GM19193 (cell line): ENCODE measurements at regions not wholly inside any gene's neighbourhood (a gene's known extent, or its start where the extent isn't known, plus 50 kb on each side); places are given as distances from the start of the nearest gene placed in this dataset.

Source experiments
- POLR2A ChIP-seq: IDR thresholded peaks from 4 replicates; pipeline ENCODE4 v1.6.1; 2011; ENCODE audit not compliant: insufficient read depth, insufficient read length; ENCODE audit errors: extremely low read depth

GRCh38 chr17:77516902-77517301, 376.1 kb downstream of the SEC14L1 start:
- TF ChIP-seq POLR2A: no peak

DNA sequence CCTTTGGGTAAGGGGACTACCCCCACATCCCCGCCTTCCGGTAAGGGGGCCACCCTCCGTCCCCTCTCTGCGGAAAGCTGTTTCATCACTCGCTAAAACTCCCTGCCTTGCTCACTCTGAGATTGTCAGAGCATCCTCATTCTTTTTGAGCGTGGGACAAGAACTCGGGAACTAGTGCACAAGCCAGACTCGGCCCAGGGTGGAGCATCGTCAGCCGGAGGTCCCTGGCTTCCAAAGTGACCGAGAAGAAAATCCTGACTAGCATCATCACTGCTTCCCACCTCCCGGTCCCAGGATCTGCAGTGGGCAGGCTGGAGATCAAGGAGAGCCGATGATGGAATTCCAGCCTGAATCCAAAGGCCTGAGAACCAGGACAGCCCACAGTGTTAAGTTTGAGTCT, 380.3 kb downstream of the SEC14L1 start:
- TF ChIP-seq POLR2A: no peak

DNA sequence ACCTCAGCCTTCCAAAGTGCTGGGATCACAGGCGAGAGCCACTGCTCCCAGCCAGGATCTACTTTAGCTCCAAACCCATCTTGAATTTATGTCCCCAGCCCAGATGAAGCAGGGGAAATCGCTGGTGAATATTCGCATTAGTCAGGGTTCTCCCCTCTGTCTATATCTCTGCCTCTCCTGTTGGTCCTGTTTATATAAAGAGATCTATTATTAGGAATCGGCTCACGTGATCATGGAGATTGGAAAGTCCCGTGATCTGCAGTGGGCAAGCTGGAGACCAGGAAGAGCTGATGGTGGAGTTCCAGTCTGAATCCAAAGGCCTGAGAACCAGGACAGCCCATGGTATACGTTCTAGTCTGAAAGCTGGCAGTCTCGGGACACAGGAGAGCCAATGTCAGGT, 382.8 kb downstream of the SEC14L1 start:
- TF ChIP-seq POLR2A: no peak

DNA sequence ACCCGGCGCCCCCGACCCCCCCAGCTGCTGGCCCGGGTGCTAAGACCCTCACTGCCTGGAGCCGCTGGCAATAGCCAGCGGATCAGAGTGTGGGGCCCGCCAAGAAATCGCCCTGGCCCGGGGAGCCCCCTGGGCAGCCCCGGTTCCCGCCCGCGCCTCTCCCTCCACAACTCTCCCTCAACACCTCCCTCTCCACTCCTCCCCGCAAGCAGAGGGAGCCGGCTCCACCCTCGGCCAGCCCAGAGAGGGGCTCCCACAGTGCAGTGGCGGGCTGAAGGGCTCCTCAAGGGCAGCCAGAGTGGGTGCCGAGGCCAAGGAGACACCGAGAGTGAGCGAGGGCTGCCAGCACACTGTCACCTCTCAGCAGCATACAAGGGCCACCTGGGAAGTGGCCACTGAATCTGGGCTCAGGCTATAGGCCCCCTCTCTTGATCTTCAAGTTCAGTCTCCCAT, 385.5 kb downstream of the SEC14L1 start:
- TF ChIP-seq POLR2A: no peak

DNA sequence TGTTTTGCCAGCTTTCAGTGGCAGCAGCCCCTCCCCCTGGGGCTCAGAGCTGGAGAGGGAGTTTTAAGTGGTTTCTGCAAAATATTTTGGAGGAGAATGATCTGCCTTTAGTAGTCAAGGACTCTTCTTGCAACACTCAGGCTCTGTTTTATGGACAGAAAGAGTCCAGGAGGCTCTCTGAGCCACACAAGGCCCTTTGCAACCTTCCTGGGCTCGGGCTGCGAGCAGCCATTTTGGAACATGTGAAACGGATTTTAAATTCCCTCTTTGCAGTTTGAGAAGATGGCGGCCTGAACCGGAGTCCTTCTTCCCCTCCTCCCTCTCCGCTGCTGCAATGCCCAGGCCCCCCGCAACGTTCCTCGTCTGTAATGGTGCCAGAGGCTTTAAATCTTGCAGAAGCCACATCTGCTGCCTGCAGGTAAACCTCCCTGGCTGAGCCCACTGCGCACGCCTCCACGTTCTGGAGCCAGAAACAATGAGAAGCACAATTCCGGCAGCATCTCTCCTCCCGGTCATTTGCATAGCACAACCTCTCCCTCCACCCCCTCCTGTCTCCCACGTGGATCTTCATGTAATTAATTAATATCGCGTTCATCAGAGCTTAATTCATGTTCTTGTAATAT, 386.1 kb downstream of the SEC14L1 start:
- TF ChIP-seq POLR2A: no peak

DNA sequence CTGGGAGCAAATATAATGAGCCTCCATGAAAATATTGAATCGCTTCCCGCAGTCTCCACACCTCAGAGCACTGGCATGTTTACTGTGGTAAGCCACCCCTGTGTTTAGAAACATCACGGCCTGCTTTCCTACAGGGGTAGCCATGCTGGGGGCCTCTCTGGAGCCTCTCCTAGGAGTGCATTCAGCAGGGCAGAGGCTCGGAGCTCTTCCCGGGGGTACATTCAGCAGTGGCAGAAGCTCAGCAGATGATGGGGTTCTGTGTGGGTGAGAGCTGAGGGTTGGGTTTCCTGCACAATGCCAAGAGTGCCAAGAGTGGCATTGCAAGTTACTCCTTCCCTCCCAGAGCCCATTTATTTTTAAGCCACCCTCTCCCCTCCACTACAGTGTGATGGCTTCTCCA, 386.6 kb downstream of the SEC14L1 start:
- no peak for TF ChIP-seq POLR2A

DNA sequence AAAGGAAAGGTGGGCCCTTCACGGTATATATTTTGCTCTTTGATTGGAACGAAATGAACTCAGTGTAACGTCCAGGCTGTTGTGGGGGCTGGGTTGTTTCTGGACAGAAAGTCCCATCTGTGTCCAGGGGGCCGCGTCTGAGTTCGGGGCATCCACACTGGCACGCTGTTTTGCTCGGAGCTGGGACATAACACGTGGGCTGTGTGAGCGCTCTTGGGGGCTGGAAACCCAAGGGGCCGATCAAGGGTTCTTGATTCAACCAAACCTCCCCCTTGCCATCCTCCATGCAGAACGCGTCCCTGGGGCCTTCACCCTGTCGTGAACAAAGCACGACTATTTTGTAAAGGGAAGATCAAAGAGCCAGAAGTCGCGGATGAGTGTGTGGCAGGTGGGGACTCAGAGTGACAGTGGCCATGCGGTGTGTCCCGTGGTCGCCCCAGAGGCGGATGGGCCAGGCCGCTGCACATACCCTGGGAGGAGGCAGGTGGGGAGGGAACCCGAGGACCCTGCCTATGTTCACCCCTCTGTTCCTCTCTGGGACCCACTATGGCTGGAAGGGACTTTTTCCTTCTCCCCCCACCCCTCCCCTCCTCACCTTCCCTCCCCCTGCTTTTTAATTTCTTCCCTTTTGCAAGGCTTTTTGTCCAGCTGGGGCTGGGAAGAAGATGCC, 387.2 kb downstream of the SEC14L1 start:
- no peak for TF ChIP-seq POLR2A

DNA sequence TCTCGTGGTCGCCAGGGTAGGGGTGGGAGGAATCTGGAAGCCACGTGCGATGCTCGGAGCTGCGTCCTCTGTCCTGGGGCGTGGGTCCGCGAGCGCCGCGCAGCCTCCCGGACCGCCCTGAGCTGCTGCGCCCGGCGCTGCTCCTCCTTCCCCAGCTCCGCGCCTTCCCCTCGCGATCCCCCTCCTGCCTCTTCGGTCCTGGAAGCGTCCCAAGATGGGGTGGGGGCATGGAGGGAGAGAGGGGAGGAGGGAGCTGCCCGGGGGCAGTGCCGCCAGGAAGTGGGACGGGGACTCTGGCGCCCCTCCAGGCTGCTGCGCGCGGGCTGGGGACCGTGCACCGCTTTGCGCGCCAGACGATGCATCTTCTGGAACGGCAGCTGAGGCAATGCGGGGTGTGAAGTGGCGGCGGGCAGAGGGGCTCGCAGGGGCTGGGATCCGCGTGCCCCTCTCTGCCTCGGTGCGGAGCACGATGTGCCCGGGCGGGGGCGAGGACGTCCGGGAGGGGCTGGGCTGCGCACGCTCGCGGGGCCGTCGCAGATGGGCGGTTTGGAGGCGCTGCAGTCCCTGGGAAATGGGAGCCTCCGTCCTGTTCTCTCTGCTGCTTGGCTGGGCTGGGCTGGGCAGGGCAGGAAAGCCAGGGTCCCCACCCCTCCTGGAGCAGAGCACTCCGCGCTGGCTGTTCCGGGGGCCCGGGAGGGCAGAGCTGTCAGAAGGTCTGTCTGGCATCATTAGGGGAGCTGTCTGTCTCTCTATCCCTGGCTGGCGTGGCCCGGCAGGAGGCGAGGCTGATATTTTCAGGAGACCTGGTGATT, 388.0 kb downstream of the SEC14L1 start:
- no peak for TF ChIP-seq POLR2A

DNA sequence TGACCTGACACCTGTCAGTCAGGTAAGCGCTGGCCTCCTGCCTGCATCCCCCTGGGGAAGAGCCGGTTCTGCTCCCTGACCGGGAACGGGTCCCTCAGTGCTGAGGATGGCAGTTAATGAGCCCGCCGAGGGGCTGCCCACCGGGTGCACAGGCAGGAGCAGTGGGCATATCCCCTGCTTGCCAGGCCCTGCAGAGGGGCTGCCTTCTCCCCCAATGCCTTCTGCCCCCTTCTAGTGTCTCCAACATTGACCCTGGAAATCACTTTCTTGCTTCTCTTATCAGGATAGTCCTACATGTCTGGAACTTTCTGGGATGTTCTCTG, 388.5 kb downstream of the SEC14L1 start:
- TF ChIP-seq POLR2A: no peak

- no peak for TF ChIP-seq POLR2A
Observed at GRCh38 chr17:77530591-77530990, 389.8 kb downstream of the SEC14L1 start.

DNA sequence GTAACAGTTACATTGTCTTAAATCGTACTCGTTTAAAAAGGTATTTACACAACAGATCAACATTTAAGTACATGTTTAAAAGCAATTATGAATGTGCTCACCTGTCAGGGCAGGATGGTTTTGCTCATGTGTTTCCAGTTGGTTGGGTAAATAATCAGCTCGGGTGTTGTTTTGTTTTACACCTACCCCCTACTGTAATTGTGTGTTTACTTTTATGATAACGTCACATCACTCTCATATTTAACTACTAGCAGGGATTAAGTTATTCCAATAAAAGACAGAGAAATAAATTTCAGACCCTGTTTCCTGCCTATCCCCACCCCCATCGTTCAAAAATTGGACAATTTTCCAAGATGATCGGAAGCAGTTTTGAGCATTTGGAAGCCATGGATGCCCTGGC, 390.2 kb downstream of the SEC14L1 start:
- TF ChIP-seq POLR2A: no peak

DNA sequence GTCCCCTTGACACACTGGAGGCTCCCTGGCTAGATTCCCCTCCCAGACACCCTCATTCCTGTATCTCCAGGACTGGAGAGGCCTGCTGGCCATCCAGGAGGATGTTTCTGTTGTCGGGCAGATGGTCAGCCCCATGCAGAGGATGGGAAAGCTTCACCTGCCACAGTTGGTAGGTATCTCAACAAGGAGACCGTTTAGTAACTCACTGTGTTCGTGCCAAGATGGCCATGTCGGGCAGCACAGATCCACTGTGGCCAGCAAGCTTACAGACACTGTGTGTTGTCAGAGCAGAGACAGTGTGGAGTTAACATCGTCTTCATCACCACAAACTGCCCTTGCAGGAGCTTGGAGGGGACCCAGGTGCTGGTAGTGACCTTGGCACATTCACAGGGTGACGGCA, 390.9 kb downstream of the SEC14L1 start:
- no peak for TF ChIP-seq POLR2A

GRCh38 chr17:77534137-77534536, 393.4 kb downstream of the SEC14L1 start:
- no peak for TF ChIP-seq POLR2A

- TF ChIP-seq POLR2A: no peak
Observed at GRCh38 chr17:77535435-77535834, 394.7 kb downstream of the SEC14L1 start.

DNA sequence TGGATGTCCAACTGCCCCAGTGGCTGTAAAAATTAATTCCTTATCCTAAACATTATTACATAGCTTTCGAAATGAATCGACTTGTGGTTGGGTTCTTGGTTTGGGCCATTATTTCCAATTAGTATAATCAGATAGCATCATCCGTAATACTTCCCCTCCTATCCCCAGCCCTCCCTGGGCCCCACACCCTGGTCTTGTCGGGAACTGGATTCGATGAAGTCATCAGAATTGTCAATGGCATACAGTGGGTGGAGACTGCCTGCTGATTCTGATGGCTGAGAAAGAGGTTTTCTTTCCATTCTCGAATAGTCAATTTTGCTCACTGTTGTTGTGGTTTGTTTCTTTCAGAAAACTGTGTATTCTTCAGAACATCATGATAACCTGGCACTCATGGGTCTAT, 395.1 kb downstream of the SEC14L1 start:
- no peak for TF ChIP-seq POLR2A

DNA sequence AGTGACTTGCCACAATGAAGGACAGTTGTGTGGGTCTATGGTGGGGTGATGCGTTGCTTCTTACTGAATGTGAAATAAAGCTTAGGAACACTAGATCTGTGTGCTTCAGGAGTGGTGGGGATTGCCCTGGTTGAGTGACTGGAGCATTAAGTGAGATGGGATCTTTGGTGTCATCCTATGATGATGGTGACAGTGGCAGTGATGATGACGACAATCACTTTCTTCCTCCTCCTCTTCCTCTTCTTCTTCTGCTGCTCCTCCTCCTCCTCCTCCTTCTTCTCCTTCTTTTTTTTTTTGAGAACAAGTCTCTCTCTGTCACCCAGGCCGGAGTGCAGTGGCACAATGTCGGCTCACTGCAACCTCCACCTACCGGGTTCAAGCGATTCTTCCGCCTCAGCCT, 396.8 kb downstream of the SEC14L1 start:
- TF ChIP-seq POLR2A: no peak

DNA sequence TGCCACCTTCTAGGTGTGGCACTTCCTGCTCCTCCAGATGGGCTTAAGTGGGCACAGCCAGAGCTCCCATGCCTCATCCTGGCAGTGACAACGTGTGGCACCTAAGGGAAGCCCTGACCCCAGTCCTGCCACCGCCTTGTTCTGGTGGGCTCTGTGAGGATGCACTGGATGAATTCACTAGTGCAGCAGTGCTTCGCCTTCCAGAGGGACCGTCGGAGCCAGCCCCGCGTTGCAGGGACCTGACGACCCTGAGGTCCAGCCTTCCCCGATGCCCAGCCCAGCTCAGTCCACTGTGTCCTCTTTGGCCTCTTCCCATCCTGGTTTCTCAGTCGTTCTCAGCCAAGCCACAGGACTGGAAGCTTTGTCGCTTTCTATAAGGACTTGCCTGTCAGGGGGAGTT, 399.8 kb downstream of the SEC14L1 start:
- no peak for TF ChIP-seq POLR2A

- TF ChIP-seq POLR2A: no peak
Observed at GRCh38 chr17:77540975-77541374, 400.2 kb downstream of the SEC14L1 start.
